ENCODE measurements at regions not wholly inside any gene's neighbourhood (a gene's known extent, or its start where the extent isn't known, plus 50 kb on each side); places are given as distances from the start of the nearest gene placed in this dataset.

DNA sequence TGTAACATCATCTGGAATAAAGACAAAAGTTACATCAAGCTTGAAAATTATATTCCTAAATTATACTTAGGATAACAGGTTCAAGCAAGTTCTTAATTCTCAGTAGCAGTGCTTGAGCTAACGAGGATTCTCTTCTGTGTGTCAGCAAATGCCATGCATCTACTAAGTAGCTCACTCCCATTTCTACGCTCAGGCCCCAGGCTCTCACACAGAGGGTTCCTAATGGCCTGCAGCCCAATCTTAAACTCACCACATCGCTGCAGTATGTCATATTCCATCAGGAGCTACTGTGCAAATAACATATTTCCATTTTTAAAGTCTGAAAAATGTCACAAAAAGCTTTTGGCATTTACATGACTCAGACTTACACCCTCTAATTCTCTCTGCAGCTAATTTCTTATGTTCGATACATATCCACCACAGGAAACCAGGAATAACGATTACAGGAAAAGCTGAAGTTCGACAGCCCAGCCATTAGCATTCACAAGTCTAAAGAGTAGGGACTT is 474.8 kb downstream of the EFNA5 start:
- Histone ChIP-seq H3K4me2 (no peak overlapping the region), H3K4me1 (ENCODE audit: control insufficient read depth in 1 of 2, insufficient read depth in 2 of 2, low read depth in 1 of 2, low read length in 1 of 2) (no peaks in the 10 kb centered on the region), H2AFZ (ENCODE audit: low read depth) (no peak overlapping the region), H3K9me3 (no peaks in the 10 kb centered on the region), H3K9ac (no peak overlapping the region), H3K9me2 (no peaks in the 10 kb centered on the region), H3F3A (replicated peaks; ENCODE audit: insufficient read depth) (no peaks in the 10 kb centered on the region), H3K36me3 (replicated peaks in 1 of 2; ENCODE audit: control insufficient read depth in 1 of 2, insufficient read depth in 2 of 2, low read length in 1 of 2) (no peaks in the 10 kb centered on the region), H3K27ac (ENCODE audit: low read depth in 2 of 2, low read length in 1 of 2) (no peak overlapping the region), H4K20me1 (ENCODE audit: insufficient read depth) (no peaks in the 10 kb centered on the region), H3K4me3 (ENCODE audit: low read depth in 2 of 2, low read length in 1 of 2) (no peak overlapping the region), H3K79me2 (ENCODE audit: insufficient read depth) (no peaks in the 10 kb centered on the region), H3K27me3 (ENCODE audit: insufficient read depth) (no peaks in the 10 kb centered on the region)
- POLR2A ChIA-PET: no interaction called here
- no peak for TF ChIP-seq MEF2A (IDR thresholded peaks at IDR 0.05; ENCODE audit: borderline replicate concordance, low read depth)
- TF ChIP-seq, protein P1, sequence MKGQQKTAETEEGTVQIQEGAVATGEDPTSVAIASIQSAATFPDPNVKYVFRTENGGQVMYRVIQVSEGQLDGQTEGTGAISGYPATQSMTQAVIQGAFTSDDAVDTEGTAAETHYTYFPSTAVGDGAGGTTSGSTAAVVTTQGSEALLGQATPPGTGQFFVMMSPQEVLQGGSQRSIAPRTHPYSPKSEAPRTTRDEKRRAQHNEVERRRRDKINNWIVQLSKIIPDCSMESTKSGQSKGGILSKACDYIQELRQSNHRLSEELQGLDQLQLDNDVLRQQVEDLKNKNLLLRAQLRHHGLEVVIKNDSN (IDR thresholded peaks at IDR 0.05; ENCODE audit: borderline replicate concordance, low read depth): no peak
- TF ChIP-seq, protein P2, sequence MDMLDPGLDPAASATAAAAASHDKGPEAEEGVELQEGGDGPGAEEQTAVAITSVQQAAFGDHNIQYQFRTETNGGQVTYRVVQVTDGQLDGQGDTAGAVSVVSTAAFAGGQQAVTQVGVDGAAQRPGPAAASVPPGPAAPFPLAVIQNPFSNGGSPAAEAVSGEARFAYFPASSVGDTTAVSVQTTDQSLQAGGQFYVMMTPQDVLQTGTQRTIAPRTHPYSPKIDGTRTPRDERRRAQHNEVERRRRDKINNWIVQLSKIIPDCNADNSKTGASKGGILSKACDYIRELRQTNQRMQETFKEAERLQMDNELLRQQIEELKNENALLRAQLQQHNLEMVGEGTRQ (IDR thresholded peaks at IDR 0.05; ENCODE audit: borderline replicate concordance, low read depth, low read length): no peak
- TF ChIP-seq SIN3A (IDR thresholded peaks at IDR 0.05; ENCODE audit: borderline replicate concordance, low read depth, low read length): no peak
- no peak for TF ChIP-seq JUND (IDR thresholded peaks at IDR 0.05)
- no peak for TF ChIP-seq RFX5 (IDR thresholded peaks at IDR 0.05; ENCODE audit: low read length)
- no peak for TF ChIP-seq RAD21 (IDR thresholded peaks at IDR 0.05; ENCODE audit: low read length)
- TF ChIP-seq GATA2 (CRISPR knock-in tag; IDR thresholded peaks at IDR 0.05): no peak
- no peak for TF ChIP-seq YY1 (IDR thresholded peaks at IDR 0.05; ENCODE audit: low read depth)
- TF ChIP-seq TEAD4 (IDR thresholded peaks at IDR 0.05; ENCODE audit: borderline replicate concordance, insufficient read depth): no peak
- WGBS (ENCODE audit: low lambda C conversion rate): 77% methylated on average over 6 of the region's 6 CpGs
- CTCF ChIA-PET: interaction anchor here (1.1 kb wide), 1 partner anchor 13 kb away, joined by 3 read pairs; no protein-coding TSS in a partner anchor
- DNase-seq: no peak

DNA sequence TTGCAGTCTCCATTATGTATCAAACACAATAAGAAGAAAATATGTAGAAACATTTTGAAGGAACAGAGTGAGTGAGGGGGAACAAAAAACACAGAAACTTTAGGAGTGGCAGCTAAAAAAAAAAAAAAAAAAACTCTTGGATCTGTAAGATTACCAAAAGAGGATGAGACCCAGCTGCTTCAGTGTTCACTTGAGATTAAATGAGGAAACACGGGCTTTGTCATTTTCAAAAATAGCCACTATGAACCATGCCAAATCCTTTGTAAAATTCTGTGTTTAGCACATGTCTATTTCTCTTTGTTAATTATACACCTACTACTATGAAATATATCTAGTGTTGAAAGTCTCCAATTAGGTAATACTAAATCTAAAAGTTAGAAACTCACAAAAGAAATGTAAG is 485.9 kb downstream of the EFNA5 start:
- no peaks in the 10 kb centered on the region for H3K79me2 ChIP-seq (ENCODE audit: insufficient read depth)
- no peaks in the 10 kb centered on the region for H4K20me1 ChIP-seq (ENCODE audit: insufficient read depth)
- H3K9me2 ChIP-seq: 0 out of 2 replicates have a peak, but pooled peaks cover 3% of the 10 kb centered on the region
- no peaks in the 10 kb centered on the region for H3K9me3 ChIP-seq
- H3K9ac ChIP-seq: no peak overlapping the region
- ChIA-PET CTCF (no interaction called here), POLR2A (no interaction called here)
- H3K36me3 ChIP-seq (replicated peaks in 1 of 2; ENCODE audit: control insufficient read depth in 1 of 2, insufficient read depth in 2 of 2, low read length in 1 of 2): no peaks in the 10 kb centered on the region
- H3K4me2 ChIP-seq: no peak overlapping the region
- H3F3A ChIP-seq (replicated peaks; ENCODE audit: insufficient read depth): no peaks in the 10 kb centered on the region
- no peaks in the 10 kb centered on the region for H3K27me3 ChIP-seq (ENCODE audit: insufficient read depth)
- H3K27ac ChIP-seq (ENCODE audit: low read depth in 2 of 2, low read length in 1 of 2): no peak overlapping the region
- DNase-seq: no peak
- H3K4me3 ChIP-seq (ENCODE audit: low read depth in 2 of 2, low read length in 1 of 2): no peak overlapping the region
- H3K4me1 ChIP-seq (ENCODE audit: control insufficient read depth in 1 of 2, insufficient read depth in 2 of 2, low read depth in 1 of 2, low read length in 1 of 2): no peaks in the 10 kb centered on the region
- 100% methylated on average over 1 of the region's 1 CpG for WGBS (ENCODE audit: low lambda C conversion rate)
- H2AFZ ChIP-seq (ENCODE audit: low read depth): no peak overlapping the region
- TF ChIP-seq SMC3 (IDR thresholded peaks at IDR 0.05; ENCODE audit: low read depth, low read length) (no peak), RAD21 (IDR thresholded peaks at IDR 0.05; ENCODE audit: low read length) (no peak), TAF1 (IDR thresholded peaks at IDR 0.05; ENCODE audit: borderline replicate concordance, low read depth, low read length) (no peak), EZH2phosphoT487 (IDR thresholded peaks at IDR 0.05; ENCODE audit: borderline replicate concordance, low read depth) (no peak), FOXJ3 (CRISPR knock-in tag; IDR thresholded peaks at IDR 0.05) (no peak), SIN3A (IDR thresholded peaks at IDR 0.05; ENCODE audit: borderline replicate concordance, low read depth, low read length) (no peak), FOSL2 (IDR thresholded peaks at IDR 0.05; ENCODE audit: borderline replicate concordance, low read depth) (no peak), NFIC (IDR thresholded peaks at IDR 0.05; ENCODE audit: borderline replicate concordance) (no peak), JUND (IDR thresholded peaks at IDR 0.05) (no peak), MXI1 (IDR thresholded peaks at IDR 0.05; ENCODE audit: low read depth, low read length) (no peak), GABPA (IDR thresholded peaks at IDR 0.05; ENCODE audit: low read depth) (no peak), YY1 (IDR thresholded peaks at IDR 0.05; ENCODE audit: low read depth) (no peak)
- TF ChIP-seq, protein P2 (IDR thresholded peaks at IDR 0.05; ENCODE audit: borderline replicate concordance, low read depth, low read length): no peak
- TF ChIP-seq, protein P1 (IDR thresholded peaks at IDR 0.05; ENCODE audit: borderline replicate concordance, low read depth): no peak
- TF ChIP-seq, protein P3, sequence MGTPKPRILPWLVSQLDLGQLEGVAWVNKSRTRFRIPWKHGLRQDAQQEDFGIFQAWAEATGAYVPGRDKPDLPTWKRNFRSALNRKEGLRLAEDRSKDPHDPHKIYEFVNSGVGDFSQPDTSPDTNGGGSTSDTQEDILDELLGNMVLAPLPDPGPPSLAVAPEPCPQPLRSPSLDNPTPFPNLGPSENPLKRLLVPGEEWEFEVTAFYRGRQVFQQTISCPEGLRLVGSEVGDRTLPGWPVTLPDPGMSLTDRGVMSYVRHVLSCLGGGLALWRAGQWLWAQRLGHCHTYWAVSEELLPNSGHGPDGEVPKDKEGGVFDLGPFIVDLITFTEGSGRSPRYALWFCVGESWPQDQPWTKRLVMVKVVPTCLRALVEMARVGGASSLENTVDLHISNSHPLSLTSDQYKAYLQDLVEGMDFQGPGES (IDR thresholded peaks at IDR 0.05; ENCODE audit: low read depth, low read length): no peak
- TF ChIP-seq, protein P4, sequence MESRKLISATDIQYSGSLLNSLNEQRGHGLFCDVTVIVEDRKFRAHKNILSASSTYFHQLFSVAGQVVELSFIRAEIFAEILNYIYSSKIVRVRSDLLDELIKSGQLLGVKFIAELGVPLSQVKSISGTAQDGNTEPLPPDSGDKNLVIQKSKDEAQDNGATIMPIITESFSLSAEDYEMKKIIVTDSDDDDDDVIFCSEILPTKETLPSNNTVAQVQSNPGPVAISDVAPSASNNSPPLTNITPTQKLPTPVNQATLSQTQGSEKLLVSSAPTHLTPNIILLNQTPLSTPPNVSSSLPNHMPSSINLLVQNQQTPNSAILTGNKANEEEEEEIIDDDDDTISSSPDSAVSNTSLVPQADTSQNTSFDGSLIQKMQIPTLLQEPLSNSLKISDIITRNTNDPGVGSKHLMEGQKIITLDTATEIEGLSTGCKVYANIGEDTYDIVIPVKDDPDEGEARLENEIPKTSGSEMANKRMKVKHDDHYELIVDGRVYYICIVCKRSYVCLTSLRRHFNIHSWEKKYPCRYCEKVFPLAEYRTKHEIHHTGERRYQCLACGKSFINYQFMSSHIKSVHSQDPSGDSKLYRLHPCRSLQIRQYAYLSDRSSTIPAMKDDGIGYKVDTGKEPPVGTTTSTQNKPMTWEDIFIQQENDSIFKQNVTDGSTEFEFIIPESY (IDR thresholded peaks at IDR 0.05; ENCODE audit: borderline replicate concordance, low read depth): no peak
